SK-N-SH treated with all-trans-retinoic acid at 6 μM for 48 hours (cell line): ENCODE measurements at regions not wholly inside any gene's neighbourhood (a gene's known extent, or its start where the extent isn't known, plus 50 kb on each side); places are given as distances from the start of the nearest gene placed in this dataset.

Source experiments
- ATAC-seq: fragments of 200-7000 bp; cut with Tn5 transposase; 3 replicates; pipeline ENCODE4 v1.9.1; 2020; ENCODE audit warnings: mild to moderate bottlenecking, moderate library complexity
- BACH2 ChIP-seq: fragments of 250-450 bp; sonication (Bioruptor Pico); IDR thresholded peaks from 2 replicates; pipeline ENCODE4 v1.9.0; 2021; ENCODE audit warnings: mild to moderate bottlenecking, borderline replicate concordance
- CSDC2 ChIP-seq: fragments of 250-450 bp; sonication (Bioruptor Pico); IDR thresholded peaks from 2 replicates; pipeline ENCODE4 v1.5.0; 2020; ENCODE audit warnings: mild to moderate bottlenecking, moderate library complexity
- ESRRG ChIP-seq: fragments of 250-450 bp; sonication (Bioruptor Pico); IDR thresholded peaks from 2 replicates; pipeline ENCODE4 v1.6.1; 2021; ENCODE audit warnings: mild to moderate bottlenecking
- GLIS3 ChIP-seq: fragments of 250-450 bp; sonication (Bioruptor Pico); IDR thresholded peaks from 2 replicates; pipeline ENCODE4 v1.5.0; 2020; ENCODE audit warnings: mild to moderate bottlenecking, moderate library complexity
- ISL1 ChIP-seq: fragments of 250-450 bp; sonication (Bioruptor Pico); IDR thresholded peaks from 2 replicates; pipeline ENCODE4 v2.1.2; 2022; ENCODE audit warnings: mild to moderate bottlenecking, moderate library complexity
- OSR1 ChIP-seq: fragments of 250-450 bp; sonication (Bioruptor Pico); IDR thresholded peaks from 2 replicates; pipeline ENCODE4 v1.8.0; 2022; ENCODE audit warnings: moderate library complexity, mild to moderate bottlenecking, inconsistent platforms
- PATZ1 ChIP-seq: fragments of 250-450 bp; sonication (Bioruptor Pico); IDR thresholded peaks from 2 replicates; pipeline ENCODE4 v1.8.0; 2020; ENCODE audit warnings: mild to moderate bottlenecking, moderate library complexity, borderline replicate concordance
- POU6F1 ChIP-seq: fragments of 250-450 bp; sonication (Bioruptor Pico); IDR thresholded peaks from 2 replicates; pipeline ENCODE4 v1.8.0; 2021; ENCODE audit warnings: low read depth, mild to moderate bottlenecking, moderate library complexity, borderline replicate concordance
- PPARA ChIP-seq: fragments of 250-450 bp; sonication (Bioruptor Pico); IDR thresholded peaks from 2 replicates; pipeline ENCODE4 v1.5.0; 2020; ENCODE audit warnings: mild to moderate bottlenecking, borderline replicate concordance
- RARB ChIP-seq: fragments of 250-450 bp; sonication (Bioruptor Pico); IDR thresholded peaks from 2 replicates; pipeline ENCODE4 v1.8.0; 2021; ENCODE audit warnings: mild to moderate bottlenecking, moderate library complexity
- SNAI2 ChIP-seq: fragments of 250-450 bp; sonication (Bioruptor Pico); IDR thresholded peaks from 2 replicates; pipeline ENCODE4 v1.5.0; 2020; ENCODE audit warnings: mild to moderate bottlenecking, moderate library complexity
- TCF4 ChIP-seq: fragments of 250-450 bp; sonication (Bioruptor Pico); IDR thresholded peaks from 2 replicates; pipeline ENCODE4 v1.8.0; 2021; ENCODE audit warnings: mild to moderate bottlenecking, moderate library complexity, borderline replicate concordance
- TOX ChIP-seq: fragments of 250-450 bp; sonication (Bioruptor Pico); IDR thresholded peaks from 2 replicates; pipeline ENCODE4 v1.8.0; 2021; ENCODE audit warnings: mild to moderate bottlenecking, moderate library complexity, borderline replicate concordance
- ZFP3 ChIP-seq: fragments of 250-450 bp; sonication (Bioruptor Pico); IDR thresholded peaks from 2 replicates; pipeline ENCODE4 v1.5.0; 2020; ENCODE audit warnings: mild to moderate bottlenecking, moderate library complexity
- ZFP30 ChIP-seq: fragments of 450-650 bp; formaldehyde crosslinking; IDR thresholded peaks from 2 replicates; pipeline ENCODE4 v1.5.0; 2022; ENCODE audit warnings: mild to moderate bottlenecking, moderate library complexity
- ZNF565 ChIP-seq: fragments of 450-650 bp; formaldehyde crosslinking; conservative IDR thresholded peaks from 2 replicates; pipeline ENCODE4 v1.5.0; 2020; ENCODE audit warnings: low read depth, mild to moderate bottlenecking, moderate library complexity
- ZNF70 ChIP-seq: fragments of 450-650 bp; formaldehyde crosslinking; IDR thresholded peaks from 2 replicates; pipeline ENCODE4 v1.5.0; 2020; ENCODE audit warnings: mild to moderate bottlenecking, moderate library complexity
- ZNF8 ChIP-seq: fragments of 450-650 bp; formaldehyde crosslinking; IDR thresholded peaks from 2 replicates; pipeline ENCODE4 v1.5.0; 2020; ENCODE audit warnings: mild to moderate bottlenecking, moderate library complexity
- TF ChIP-seq, protein P1 (sequence below): fragments of 250-450 bp; sonication (Bioruptor Pico); IDR thresholded peaks from 2 replicates; pipeline ENCODE4 v1.5.1; 2021; ENCODE audit warnings: mild to moderate bottlenecking, moderate library complexity
- TF ChIP-seq, protein P2 (sequence below): fragments of 250-450 bp; sonication (Bioruptor Pico); IDR thresholded peaks from 2 replicates; pipeline ENCODE4 v1.5.0; 2020; ENCODE audit warnings: mild to moderate bottlenecking, moderate library complexity

GRCh38 chr2:129870685-129871241 is 108.7 kb upstream of the RAB6C start:
- TF ChIP-seq, protein P1, sequence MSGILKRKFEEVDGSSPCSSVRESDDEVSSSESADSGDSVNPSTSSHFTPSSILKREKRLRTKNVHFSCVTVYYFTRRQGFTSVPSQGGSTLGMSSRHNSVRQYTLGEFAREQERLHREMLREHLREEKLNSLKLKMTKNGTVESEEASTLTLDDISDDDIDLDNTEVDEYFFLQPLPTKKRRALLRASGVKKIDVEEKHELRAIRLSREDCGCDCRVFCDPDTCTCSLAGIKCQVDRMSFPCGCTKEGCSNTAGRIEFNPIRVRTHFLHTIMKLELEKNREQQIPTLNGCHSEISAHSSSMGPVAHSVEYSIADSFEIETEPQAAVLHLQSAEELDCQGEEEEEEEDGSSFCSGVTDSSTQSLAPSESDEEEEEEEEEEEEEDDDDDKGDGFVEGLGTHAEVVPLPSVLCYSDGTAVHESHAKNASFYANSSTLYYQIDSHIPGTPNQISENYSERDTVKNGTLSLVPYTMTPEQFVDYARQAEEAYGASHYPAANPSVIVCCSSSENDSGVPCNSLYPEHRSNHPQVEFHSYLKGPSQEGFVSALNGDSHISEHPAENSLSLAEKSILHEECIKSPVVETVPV = no peak
- TF ChIP-seq TCF4 (CRISPR knock-in tag) = no peak
- no peak for ATAC-seq

DNA sequence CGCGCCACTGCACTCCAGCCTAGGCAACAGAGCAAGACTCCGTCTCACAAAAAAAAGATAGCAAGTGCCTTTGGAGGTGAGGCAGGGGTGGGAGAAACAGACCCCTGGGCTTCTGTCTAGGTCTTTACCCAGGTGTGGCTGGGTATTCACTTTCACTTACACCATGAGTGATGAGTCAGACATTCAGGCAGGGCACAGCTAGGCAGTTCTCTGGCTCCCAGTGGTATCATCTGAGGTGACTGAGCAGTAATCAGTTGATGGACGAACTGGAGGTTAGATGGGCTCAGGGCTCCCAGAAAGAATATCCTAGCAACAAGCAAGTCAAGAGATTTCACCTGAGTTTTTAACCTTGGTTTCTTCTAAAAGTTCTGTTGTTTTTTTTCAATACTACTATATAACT is 107.0 kb upstream of the RAB6C start:
- no peak for ATAC-seq
- TF ChIP-seq, protein P1 = no peak
- no peak for TF ChIP-seq CSDC2
- no peak for TF ChIP-seq RARB (CRISPR knock-in tag)
- TF ChIP-seq GLIS3 (CRISPR knock-in tag) = no peak
- no peak for TF ChIP-seq OSR1 (CRISPR knock-in tag)
- TF ChIP-seq POU6F1 = no peak
- TF ChIP-seq ZNF8 (CRISPR knock-in tag) = no peak
- no peak for TF ChIP-seq ESRRG
- TF ChIP-seq ISL1 (CRISPR knock-in tag) = no peak
- TF ChIP-seq ZNF565 (CRISPR knock-in tag) = no peak
- TF ChIP-seq ZFP30 = no peak
- TF ChIP-seq TOX (CRISPR knock-in tag) = no peak
- TF ChIP-seq TCF4 (CRISPR knock-in tag) = no peak
- TF ChIP-seq ZFP3 (CRISPR knock-in tag) = no peak

DNA sequence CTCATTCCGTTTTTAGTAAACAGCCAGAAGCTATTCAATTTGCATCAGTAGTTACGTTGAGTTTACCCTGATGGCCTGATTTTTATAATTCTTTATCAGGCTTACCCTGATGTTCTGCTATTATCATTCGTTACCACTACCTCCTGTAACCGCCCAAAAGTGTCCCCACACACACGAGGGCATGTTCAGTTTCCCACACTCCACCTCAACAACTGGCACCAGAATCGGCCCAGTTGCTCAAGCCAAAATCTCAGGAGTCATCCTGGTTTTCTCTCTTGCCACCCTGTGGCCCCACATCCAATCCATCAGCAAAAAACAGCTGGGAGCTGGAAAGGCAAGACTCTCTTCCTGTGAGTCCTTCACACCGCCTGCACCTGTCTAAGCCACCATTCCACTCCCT is 102.9 kb upstream of the RAB6C start:
- TF ChIP-seq BACH2 (CRISPR knock-in tag) = no peak
- TF ChIP-seq PATZ1 (CRISPR knock-in tag) = no peak
- no peak for TF ChIP-seq ZFP30
- no peak for TF ChIP-seq ZNF70 (CRISPR knock-in tag)
- no peak for TF ChIP-seq GLIS3 (CRISPR knock-in tag)
- no peak for TF ChIP-seq RARB (CRISPR knock-in tag)
- no peak for TF ChIP-seq CSDC2
- no peak for TF ChIP-seq ESRRG
- TF ChIP-seq, protein P2, sequence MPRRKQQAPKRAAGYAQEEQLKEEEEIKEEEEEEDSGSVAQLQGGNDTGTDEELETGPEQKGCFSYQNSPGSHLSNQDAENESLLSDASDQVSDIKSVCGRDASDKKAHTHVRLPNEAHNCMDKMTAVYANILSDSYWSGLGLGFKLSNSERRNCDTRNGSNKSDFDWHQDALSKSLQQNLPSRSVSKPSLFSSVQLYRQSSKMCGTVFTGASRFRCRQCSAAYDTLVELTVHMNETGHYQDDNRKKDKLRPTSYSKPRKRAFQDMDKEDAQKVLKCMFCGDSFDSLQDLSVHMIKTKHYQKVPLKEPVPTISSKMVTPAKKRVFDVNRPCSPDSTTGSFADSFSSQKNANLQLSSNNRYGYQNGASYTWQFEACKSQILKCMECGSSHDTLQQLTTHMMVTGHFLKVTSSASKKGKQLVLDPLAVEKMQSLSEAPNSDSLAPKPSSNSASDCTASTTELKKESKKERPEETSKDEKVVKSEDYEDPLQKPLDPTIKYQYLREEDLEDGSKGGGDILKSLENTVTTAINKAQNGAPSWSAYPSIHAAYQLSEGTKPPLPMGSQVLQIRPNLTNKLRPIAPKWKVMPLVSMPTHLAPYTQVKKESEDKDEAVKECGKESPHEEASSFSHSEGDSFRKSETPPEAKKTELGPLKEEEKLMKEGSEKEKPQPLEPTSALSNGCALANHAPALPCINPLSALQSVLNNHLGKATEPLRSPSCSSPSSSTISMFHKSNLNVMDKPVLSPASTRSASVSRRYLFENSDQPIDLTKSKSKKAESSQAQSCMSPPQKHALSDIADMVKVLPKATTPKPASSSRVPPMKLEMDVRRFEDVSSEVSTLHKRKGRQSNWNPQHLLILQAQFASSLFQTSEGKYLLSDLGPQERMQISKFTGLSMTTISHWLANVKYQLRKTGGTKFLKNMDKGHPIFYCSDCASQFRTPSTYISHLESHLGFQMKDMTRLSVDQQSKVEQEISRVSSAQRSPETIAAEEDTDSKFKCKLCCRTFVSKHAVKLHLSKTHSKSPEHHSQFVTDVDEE (CRISPR knock-in tag) = no peak
- TF ChIP-seq, protein P1 = no peak
- TF ChIP-seq ZFP3 (CRISPR knock-in tag) = no peak
- no peak for TF ChIP-seq TCF4 (CRISPR knock-in tag)
- TF ChIP-seq ISL1 (CRISPR knock-in tag) = no peak
- TF ChIP-seq OSR1 (CRISPR knock-in tag) = no peak
- TF ChIP-seq SNAI2 (CRISPR knock-in tag) = no peak
- TF ChIP-seq PPARA (CRISPR knock-in tag) = no peak
- no peak for TF ChIP-seq TOX (CRISPR knock-in tag)

More for the DNA sequence above, 102.9 kb upstream of the RAB6C start:
- no peak for ATAC-seq
